Erythroblast (primary cell): ENCODE measurements at regions not wholly inside any gene's neighbourhood (a gene's known extent, or its start where the extent isn't known, plus 50 kb on each side); places are given as distances from the start of the nearest gene placed in this dataset.

Experiments used
- GATA1 ChIP-seq: IDR thresholded peaks from 2 replicates; pipeline ENCODE4 v1.6.1; 2011; ENCODE audit warnings: low read depth, mild to moderate bottlenecking, control low read depth, low read length, moderate library complexity
- POLR2A ChIP-seq: IDR thresholded peaks from 2 replicates; pipeline ENCODE4 v1.6.1; 2011; ENCODE audit warnings: mild to moderate bottlenecking, low read length

GRCh38 chr3:31254483-31254882 lies 278.2 kb upstream of the STT3B start:
- TF ChIP-seq POLR2A (no peak), GATA1 (no peak)
